PC-9 (cell line): ENCODE measurements at regions not wholly inside any gene's neighbourhood (a gene's known extent, or its start where the extent isn't known, plus 50 kb on each side); places are given as distances from the start of the nearest gene placed in this dataset.

Experiments
- BruUV-seq: library from RNA; stranded (reverse); fragments of 400-500 nt; replicated peaks from 2 replicates; lab custom pipeline; 2021; lab: Mats Ljungman, UMichigan
- CTCF ChIA-PET: fragments of 300-600 bp; sonication (Branson Sonifier 250); formaldehyde crosslinking; loops from one replicate; lab custom pipeline; 2022; ENCODE audit warnings: antibody characterized with exemption; lab: Charles Lee
- POLR2A ChIA-PET: fragments of 300-600 bp; sonication (Branson Sonifier 250); formaldehyde crosslinking; loops from one replicate; lab custom pipeline; 2022; ENCODE audit warnings: antibody characterized with exemption; ENCODE audit not compliant: unreplicated experiment; lab: Charles Lee
- DNase-seq, 2 experiments: peaks; one replicate each; pipeline versions ENCODE4 v3.0.0 to v3.0.0-alpha.2; 2015 to 2022; ENCODE audit warnings: mixed read lengths in 1 of 2
- H2AFZ ChIP-seq: fragments of 200-600 bp; sonication (generic); 2 replicates; pipeline ENCODE4 v1.8.1; 2017; ENCODE audit warnings: antibody characterized with exemption
- H3F3A ChIP-seq: fragments of 200-600 bp; sonication (generic); 2 replicates; pipeline ENCODE4 v1.8.1; 2017; ENCODE audit warnings: antibody characterized with exemption, mild to moderate bottlenecking, low read depth; ENCODE audit not compliant: insufficient read depth
- H3K27ac ChIP-seq: fragments of 200-600 bp; sonication (generic); 2 replicates; pipeline ENCODE4 v1.6.1; 2016; ENCODE audit warnings: mixed run types
- H3K27me3 ChIP-seq: fragments of 200-600 bp; sonication (generic); 2 replicates; pipeline ENCODE4 v1.6.1; 2016; ENCODE audit warnings: low read depth, mixed run types; ENCODE audit not compliant: insufficient read depth
- H3K36me3 ChIP-seq: fragments of 200-600 bp; sonication (generic); 2 replicates; pipeline ENCODE4 v1.6.1; 2016; ENCODE audit warnings: low read depth, mixed run types
- H3K4me1 ChIP-seq: fragments of 200-600 bp; sonication (generic); replicated peaks from 2 replicates; pipeline ENCODE4 v1.6.1; 2016; ENCODE audit warnings: mixed run types; ENCODE audit not compliant: insufficient read depth
- H3K4me2 ChIP-seq: fragments of 200-600 bp; sonication (generic); 2 replicates; pipeline ENCODE4 v1.6.1; 2017; ENCODE audit warnings: mixed run types
- H3K4me3 ChIP-seq: fragments of 200-600 bp; sonication (generic); 2 replicates; pipeline ENCODE4 v1.6.1; 2016; ENCODE audit warnings: mixed run types
- H3K79me2 ChIP-seq: fragments of 200-600 bp; sonication (generic); 2 replicates; pipeline ENCODE4 v1.6.1; 2017; ENCODE audit warnings: low read depth, mixed run types
- H3K9me2 ChIP-seq: fragments of 200-600 bp; sonication (generic); 2 replicates; pipeline ENCODE4 v1.8.1; 2017; ENCODE audit warnings: mild to moderate bottlenecking; ENCODE audit not compliant: insufficient read depth
- H3K9me3 ChIP-seq: fragments of 200-600 bp; sonication (generic); 2 replicates; pipeline ENCODE4 v1.8.1; 2016; ENCODE audit warnings: low read depth; ENCODE audit not compliant: insufficient read depth
- H4K20me1 ChIP-seq: fragments of 200-600 bp; sonication (generic); 2 replicates; pipeline ENCODE4 v1.8.1; 2017; ENCODE audit not compliant: insufficient read depth
- EZH2 ChIP-seq: fragments of 200-600 bp; sonication (generic); IDR thresholded peaks from 2 replicates; pipeline ENCODE4 v1.8.0; 2017; ENCODE audit warnings: antibody characterized with exemption, low read depth
- intact Hi-C: fragments of 100-400 bp; cut with micrococcal nuclease; formaldehyde crosslinking; loops from one replicate; pipeline ENCODE4 v1.10.0; 2022; ENCODE audit not compliant: unreplicated experiment
- TF ChIP-seq, protein P1 (sequence below): fragments of 200-600 bp; sonication (generic); conservative IDR thresholded peaks from 2 replicates; pipeline ENCODE4 v1.6.1; 2017; ENCODE audit warnings: mixed run types, antibody characterized with exemption, mild to moderate bottlenecking, moderate library complexity

DNA sequence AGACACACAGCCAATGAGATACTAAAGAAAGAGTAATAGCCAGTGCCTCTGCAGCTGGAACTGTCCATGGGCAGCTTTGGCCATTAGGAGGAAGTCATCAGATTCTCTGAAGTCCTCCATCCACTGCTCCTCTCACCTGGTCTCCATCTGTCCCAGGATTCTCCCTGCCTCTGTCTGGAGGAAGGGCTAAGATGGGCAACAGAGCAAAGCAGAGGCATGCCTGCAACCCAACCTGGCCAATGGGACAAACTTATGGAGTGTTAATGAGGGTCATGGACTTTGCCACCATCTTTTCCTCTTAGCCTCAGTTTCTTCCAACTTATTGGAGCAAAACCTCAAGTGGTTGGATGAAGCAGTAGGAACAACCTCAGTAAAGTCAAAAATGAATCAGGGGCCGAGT lies 91.5 kb upstream of the SIX3 start:
- H3K79me2 ChIP-seq, result no peaks in the 10 kb centered on the region
- no peak overlapping the region for H3K4me3 ChIP-seq
- ChIA-PET POLR2A (interaction anchor here (0.5 kb wide), 1 partner anchor 1715 kb away, joined by 40 read pairs; no protein-coding TSS in a partner anchor), CTCF (no interaction called here)
- H3K9me2 ChIP-seq, result no peaks in the 10 kb centered on the region; the same call in 1 of the 2 replicates
- no peak overlapping the region for H3K27ac ChIP-seq
- no peaks in the 10 kb centered on the region for H3F3A ChIP-seq
- no peaks in the 10 kb centered on the region for H4K20me1 ChIP-seq
- no peak for TF ChIP-seq EZH2
- TF ChIP-seq, protein P1, sequence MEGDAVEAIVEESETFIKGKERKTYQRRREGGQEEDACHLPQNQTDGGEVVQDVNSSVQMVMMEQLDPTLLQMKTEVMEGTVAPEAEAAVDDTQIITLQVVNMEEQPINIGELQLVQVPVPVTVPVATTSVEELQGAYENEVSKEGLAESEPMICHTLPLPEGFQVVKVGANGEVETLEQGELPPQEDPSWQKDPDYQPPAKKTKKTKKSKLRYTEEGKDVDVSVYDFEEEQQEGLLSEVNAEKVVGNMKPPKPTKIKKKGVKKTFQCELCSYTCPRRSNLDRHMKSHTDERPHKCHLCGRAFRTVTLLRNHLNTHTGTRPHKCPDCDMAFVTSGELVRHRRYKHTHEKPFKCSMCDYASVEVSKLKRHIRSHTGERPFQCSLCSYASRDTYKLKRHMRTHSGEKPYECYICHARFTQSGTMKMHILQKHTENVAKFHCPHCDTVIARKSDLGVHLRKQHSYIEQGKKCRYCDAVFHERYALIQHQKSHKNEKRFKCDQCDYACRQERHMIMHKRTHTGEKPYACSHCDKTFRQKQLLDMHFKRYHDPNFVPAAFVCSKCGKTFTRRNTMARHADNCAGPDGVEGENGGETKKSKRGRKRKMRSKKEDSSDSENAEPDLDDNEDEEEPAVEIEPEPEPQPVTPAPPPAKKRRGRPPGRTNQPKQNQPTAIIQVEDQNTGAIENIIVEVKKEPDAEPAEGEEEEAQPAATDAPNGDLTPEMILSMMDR, result no peak
- intact Hi-C loops, result no loop called here
- H3K36me3 ChIP-seq, result no peaks in the 10 kb centered on the region
- no TSS peak for BruUV-seq
- H3K4me2 ChIP-seq, result no peak overlapping the region
- H3K4me1 ChIP-seq, result 0 out of 2 replicates have a peak, but pooled peaks cover 4% of the 10 kb centered on the region
- H2AFZ ChIP-seq, result no peak overlapping the region
- no peak for DNase-seq
- H3K27me3 ChIP-seq, result no peaks in the 10 kb centered on the region
- no peaks in the 10 kb centered on the region for H3K9me3 ChIP-seq

DNA sequence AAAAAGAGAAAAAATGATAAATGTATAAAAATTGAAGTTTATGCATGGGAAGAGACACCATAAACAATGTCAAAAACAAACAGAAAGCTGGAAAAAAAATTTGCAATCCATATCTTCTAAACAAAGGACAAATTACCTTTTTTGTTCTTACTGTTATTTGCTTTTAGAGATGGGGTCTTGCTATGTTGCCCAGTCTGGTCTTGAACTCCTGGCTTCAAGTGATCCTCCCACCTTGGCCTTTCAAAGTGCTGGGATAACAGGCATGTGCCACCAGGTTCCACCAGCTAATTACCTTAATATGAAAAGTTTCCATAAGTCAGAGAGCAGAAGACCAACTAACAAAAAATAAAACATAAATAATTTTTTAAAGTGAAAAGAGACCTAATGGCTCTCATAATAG lies 90.0 kb upstream of the SIX3 start:
- Histone ChIP-seq H3K9me3 (no peaks in the 10 kb centered on the region), H3K4me3 (no peak overlapping the region), H4K20me1 (no peaks in the 10 kb centered on the region), H3K4me2 (no peak overlapping the region), H3K79me2 (no peaks in the 10 kb centered on the region), H2AFZ (no peak overlapping the region), H3K9me2 (no peaks in the 10 kb centered on the region; the same call in 1 of the 2 replicates), H3K4me1 (no peaks in the 10 kb centered on the region), H3K27me3 (no peaks in the 10 kb centered on the region), H3K36me3 (no peaks in the 10 kb centered on the region), H3K27ac (no peak overlapping the region), H3F3A (no peaks in the 10 kb centered on the region)
- ChIA-PET CTCF (no interaction called here), POLR2A (no interaction called here)
- DNase-seq, result no peak
- BruUV-seq, result no TSS peak
- TF ChIP-seq, protein P1, result no peak
- TF ChIP-seq EZH2, result no peak
- intact Hi-C loops, result no loop called here

DNA sequence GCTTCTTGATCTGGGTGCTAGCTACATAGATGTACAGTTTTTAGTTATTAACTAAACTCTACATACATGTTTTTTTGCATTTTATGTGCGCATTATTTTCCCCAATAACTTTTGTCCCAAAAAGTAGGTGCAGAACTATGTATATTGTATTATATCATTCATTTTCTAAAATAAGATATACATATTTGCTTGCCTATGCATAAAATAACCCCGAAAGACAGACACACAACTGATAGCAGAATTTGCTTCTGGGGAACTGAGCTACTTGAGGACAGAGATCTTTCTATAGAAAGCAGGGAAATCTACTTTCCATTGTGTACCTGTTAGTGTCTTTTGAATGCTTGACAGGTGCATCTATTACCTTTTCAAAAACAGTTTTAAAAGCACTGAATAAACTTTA lies 88.9 kb upstream of the SIX3 start:
- TF ChIP-seq, protein P1, result no peak
- no peak for TF ChIP-seq EZH2
- H3K4me2 ChIP-seq, result no peak overlapping the region
- no peaks in the 10 kb centered on the region for H4K20me1 ChIP-seq
- POLR2A ChIA-PET, result no interaction called here
- no peaks in the 10 kb centered on the region; the same call in 1 of the 2 replicates for H3K9me2 ChIP-seq
- no peak overlapping the region for H3K4me3 ChIP-seq
- no peak overlapping the region for H3K27ac ChIP-seq
- CTCF ChIA-PET, result no interaction called here
- no TSS peak for BruUV-seq
- no peaks in the 10 kb centered on the region for H3K4me1 ChIP-seq
- H3K36me3 ChIP-seq, result no peaks in the 10 kb centered on the region
- H3F3A ChIP-seq, result no peaks in the 10 kb centered on the region
- no peaks in the 10 kb centered on the region for H3K9me3 ChIP-seq
- intact Hi-C loops, result no loop called here
- no peak overlapping the region for H2AFZ ChIP-seq
- H3K79me2 ChIP-seq, result no peaks in the 10 kb centered on the region
- DNase-seq, result no peak
- no peaks in the 10 kb centered on the region for H3K27me3 ChIP-seq
